HG03280 (cell line): ENCODE measurements at regions not wholly inside any gene's neighbourhood (a gene's known extent, or its start where the extent isn't known, plus 50 kb on each side); places are given as distances from the start of the nearest gene placed in this dataset.

Experiments
- ATAC-seq: cut with Tn5 transposase; IDR thresholded peaks from one replicate; pipeline ENCODE4 v1.9.1; 2021; ENCODE audit warnings: mild to moderate bottlenecking, moderate library complexity; ENCODE audit not compliant: unreplicated experiment

DNA sequence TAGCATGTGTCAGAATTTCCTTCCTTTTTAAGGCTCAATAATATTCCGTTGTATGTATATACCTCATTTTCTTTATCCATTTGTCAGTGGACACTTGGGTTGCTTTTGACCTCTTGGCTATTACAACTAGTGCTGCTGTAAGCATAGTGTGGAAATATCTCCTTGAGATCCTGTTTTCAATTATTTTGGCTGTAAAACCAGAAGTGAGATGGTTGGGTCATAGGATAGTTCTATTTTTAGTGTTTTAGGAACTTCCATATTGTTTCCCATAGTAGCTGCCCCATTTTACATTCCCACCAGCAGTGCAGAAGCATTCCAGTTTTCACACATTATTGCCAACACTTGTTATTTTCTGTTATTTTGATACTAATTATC, 70.4 kb upstream of the C15orf39 start:
- peak; percentile 24 for ATAC-seq

DNA sequence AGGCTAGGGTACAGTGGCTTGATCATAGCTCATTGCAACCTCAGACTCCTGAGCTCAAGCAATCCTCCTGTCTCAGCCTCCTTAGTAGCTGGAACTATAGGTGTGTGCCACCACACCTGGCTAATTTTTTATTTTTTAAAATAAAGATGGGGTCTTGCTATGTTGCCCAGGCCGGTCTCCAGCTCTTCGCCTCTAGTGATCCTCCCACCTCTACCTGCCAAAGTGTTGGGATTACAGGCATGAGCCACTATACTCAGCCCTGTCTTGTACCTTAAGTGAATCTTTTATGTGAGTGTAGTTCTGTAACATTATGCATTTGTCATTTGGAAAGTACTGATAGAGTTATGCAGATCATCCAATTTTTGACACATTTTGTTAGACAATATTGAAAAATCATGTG, 66.9 kb upstream of the C15orf39 start:
- ATAC-seq: no peak

DNA sequence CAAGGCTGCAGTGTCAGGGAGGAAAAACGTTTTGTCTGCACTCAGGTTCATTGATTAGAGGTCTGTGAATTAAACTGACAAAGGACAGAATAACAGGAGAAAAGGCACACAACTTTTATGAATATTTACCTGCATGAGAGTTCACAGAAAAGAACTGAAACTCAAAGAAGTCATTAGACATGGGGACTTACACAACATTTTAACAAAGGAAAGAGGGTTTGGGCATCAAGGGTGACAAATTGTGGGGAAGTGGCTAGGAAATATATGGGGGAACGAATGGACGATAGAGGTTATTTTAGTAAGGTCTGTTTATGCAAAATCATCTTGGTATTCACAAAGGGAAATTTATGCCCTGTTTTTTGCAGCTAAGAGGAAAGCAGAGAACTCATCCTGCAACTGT, 65.6 kb upstream of the C15orf39 start:
- ATAC-seq: no peak

DNA sequence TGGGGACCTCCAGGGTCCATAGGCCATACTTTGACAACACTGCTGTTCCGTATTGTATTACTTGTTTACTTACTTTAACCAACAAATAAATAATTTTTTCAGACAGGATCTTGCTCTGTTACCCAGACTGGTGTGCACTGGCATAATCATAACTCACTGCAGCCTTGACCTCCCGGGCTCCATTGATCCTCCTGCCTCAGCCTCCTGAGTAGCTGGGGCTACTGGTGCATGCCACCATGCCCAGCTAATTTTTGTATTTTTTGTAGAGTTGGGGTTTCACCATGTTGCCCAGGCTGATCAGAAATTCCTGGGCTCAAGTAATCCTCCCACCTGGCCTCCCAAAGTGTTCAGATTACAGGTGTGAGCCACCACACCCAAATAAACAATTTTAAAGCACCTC, 64.9 kb upstream of the C15orf39 start:
- no peak for ATAC-seq

DNA sequence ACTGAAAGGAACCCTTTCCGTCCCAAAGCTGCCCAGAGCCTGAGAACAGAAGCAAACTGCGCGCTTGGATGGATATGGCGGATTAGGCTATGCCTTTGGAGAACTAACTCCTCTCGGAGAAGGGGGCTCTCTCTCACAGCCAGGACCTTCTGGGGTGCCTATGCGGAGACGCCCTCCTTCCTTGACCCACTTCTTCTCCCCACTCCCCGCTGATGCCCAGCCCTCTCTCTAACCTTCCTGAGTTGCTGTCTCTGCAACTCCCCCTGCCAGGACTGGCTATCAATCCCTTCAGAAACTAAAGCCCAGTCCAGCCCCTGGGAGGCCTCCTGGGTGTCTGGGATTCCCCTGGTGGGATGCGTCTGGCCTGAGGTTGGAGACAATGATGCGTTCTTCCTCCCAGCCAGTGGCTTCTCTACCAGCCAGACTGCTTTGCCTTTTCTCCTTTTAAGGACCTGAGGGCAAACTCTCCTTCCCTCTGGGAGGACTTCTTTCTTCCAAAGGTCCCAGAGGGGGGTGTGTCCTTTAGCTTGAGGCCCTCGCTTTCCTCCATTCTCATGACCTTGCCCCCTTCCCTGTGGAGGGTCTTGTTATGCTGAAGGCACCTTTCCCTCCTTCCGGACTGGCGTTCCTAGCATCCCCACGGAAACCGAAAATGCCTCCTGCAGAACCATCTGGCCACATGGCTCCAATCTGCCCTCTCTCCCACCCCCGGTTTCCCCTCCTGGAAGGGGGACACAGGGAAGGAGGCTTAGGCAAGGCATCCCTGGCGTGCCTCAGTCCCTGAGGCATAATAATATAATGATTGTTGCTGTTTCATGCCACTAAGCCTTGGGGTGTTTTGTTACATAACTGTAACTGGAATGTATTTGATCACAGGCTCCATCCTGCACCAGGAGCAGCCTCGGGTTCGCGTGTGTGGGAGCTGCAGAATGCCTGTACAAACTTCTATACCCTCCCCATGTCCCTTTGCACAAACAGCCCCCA, 63.4 kb upstream of the C15orf39 start:
- ATAC-seq: no peak

DNA sequence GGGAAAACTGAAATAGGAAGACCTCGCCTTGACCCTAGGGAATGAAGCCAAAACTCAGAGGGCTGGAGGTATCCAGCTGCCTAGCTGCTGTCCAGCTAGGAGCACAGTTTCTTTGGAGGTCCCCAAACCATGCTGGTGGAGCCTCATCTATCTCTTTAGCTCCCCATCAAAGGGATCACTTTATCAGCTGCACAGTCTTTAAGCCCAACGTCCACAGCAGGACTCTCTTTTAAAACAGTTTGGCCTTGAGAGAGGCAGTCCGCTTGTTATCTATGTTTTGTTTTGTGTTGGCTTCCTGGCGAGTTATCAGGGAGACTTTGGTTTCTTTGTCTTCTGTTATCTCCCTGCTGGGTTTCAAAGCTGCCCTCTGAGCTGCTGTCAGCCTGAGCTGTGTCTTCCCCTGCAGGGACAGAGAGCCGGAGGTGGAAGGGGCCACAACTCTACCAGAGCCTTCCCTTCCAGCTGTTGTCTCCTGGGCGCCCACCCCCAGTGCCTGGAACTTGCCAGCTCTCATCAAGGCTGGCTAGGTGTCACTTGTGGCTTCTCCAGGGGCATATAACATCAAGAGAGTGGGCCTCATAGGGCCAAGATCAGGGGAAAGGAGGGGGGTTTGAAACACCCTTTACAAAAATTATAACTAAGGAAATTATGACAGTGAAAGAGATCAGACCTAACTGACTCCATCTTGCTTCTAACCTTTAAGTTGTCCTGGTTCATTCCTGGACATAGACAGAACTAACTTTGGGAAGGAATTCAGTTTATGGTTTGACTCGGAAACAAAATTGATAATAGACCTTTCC, 61.4 kb upstream of the C15orf39 start:
- no peak for ATAC-seq

DNA sequence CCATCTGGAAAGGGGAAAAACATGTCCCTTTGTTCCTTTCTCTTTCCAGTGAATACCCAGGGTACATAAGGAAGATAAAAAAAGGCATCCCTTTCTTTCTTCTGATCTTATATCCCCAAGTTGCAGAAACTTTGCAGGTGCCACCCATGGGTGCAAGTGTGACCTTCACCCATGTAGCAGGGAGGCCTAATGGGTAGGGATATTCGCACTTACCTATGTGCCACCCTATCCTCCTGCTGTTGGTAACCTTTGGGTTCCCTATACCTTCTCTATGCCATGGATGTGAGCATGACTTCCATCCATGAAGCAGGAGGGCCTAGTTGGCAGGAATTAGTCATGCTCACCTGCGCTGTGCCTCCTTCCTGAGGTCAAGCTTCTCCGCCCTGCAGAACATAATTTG, 59.2 kb upstream of the C15orf39 start:
- ATAC-seq: no peak

DNA sequence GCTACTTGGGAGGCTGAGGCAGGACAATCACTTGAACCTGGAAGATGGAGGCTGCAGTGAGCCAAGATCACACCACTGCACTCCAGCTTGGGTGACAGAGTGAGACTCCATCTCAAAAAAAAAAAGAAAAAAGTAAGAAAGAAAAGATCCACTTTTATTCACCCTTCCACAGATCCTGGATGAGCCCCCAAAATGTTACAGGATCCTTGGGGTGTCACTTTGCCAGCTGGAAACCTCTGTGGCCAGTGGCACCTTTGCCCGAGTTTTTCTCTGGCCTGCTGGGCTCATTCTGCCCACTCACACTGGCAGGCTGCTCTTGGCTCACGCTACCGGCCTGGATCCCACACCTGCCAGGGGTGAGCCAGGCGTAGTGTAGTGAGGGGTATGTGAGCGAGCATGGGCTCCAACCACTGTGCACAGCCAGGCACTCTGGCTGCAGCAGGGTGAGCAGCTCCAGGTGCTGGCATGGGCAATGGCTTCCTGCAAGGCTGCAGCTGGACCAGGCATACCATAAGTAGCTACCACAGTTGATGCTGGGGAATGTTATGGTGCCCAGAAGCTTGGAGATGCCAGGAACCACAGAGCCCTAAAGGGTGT, 57.8 kb upstream of the C15orf39 start:
- no peak for ATAC-seq

DNA sequence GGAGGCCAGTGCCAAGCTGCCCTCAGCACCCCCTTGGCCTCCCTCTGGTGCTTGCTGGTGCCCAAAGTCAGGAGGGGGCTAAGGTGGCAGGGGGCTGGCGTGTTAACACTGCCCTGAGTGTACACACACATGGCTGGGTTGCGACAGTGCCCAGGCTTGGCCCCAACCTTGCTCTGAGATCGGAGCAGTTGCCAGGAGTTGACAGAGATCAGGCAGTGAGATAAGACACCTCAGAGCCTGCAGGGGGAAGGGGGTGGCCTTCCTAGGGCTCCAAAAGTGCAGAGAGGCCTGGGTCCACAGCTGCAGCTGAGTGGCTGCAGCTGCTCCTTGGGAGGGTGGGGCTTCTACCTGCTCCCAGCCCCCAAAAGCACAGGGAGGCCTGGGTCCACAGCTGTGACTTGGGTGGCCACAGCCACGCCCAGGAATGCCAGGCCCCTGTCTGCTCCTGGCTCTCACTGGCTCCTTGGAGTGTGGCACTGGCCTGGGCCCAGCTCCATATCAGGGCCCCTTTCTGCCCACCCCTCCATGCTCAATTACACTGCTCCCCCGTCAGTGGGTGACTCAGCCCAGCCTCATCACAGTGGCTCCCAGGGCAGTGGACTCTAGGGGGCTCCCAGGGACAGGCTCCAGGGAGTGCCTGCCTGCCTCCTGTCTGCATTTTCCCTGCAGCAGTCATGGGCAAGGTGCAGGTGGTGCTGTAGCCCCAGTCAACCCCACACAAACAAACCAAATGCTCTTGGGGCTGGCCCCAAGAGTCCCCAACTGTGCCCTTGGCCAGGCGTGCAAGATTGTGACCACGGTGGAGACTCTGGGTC, 56.4 kb upstream of the C15orf39 start:
- ATAC-seq: no peak

DNA sequence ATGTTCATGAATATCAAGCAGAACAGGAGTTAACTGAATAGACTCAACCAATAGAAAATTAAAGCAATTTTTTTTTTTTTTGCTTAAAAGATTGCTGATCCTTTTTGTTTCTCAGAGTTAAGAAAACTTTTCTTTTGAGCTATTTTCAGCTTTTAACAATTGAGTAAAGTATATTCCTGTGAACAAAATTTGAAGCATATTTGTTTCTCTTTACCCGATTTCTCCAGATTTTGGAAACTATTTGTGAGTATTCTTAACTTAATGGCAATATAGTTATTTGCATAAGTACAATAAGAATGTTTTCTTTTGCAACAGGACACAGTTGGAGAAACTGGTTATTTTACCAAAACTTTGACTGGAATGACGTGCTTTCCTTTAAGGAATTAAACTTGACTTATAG, 53.4 kb upstream of the C15orf39 start:
- ATAC-seq: no peak

DNA sequence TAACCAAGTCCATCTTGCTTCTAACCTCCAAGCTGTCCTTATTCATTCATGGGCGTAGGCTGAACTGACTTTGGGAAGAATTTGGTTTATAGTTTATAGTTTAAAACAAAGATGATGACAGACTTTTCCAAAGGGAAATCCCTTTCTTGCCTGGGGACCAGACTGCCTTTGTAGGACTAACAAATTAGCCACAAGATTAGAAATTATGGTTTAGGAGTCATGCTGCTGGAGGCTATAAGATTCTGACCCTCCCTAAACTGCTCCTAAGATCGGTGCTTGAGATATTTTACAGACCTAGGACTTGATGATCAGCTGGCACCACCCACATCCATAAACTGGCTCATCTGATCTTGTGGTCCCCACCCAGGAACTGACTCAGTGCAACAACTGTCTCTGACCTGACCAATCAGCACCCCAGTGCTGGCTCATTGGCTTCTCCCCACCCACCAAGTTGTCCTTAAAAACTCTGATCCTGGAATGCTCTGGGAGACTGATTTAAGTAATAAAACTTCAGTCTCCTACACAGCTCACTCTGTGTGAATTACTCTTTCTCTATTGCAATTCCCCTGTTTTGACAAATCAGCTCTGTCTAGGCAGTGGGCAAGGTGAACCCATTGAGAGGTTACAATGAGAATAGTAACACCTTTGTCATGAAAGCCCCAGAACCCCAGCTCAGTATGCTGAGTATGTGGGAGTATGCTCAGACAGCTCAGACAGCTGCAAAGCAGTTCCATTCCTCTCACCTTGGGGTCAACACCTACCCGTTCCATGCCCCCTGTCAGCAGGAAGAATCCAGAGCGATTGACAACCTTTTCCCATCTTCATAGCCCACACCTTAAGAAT, 51.6 kb upstream of the C15orf39 start:
- no peak for ATAC-seq

DNA sequence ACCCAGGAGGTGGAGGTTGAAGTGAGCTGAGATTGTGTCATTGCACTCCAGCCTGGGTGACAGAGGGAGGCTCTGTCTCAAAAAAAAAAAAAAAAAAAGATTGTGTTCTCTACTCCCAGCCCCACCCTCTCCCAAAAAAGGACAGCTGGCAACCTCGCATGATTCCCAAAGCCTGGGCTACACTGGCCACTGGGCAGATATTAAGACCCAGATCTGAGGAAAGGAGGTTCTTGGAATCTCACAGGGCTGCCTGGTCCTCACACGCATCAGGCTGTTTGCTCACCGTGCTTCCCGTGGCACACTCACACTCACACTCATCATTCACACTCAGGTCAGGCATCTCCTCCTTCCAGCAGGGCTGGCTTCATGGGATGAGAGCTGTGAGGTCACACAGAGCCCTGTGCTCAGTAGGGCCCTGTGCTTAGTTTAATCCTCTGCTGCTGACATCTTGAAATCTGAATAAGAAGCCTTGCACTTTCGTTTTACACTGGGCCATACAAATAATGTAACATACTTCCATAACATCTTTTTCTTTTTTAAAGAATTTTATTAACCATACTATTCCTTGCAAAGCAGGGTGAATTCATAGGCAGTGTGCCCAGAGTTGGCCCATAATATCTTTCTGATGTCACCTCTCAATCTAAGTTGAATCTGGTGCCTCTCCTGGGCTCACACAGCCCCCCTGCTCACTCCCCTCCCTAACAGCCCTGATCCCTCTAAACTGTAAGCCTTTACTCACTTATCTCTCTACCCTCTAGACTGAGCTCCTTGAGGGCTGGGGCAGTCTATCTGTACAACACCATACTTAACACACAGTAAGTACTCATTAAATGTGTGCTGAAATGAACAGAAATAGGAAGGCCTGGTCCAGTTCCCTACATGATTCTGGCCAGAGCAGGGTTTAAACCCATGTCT, 50.2 kb upstream of the C15orf39 start:
- ATAC-seq: no peak
